Stomach (tissue), 4 donors: ENCODE measurements at regions not wholly inside any gene's neighbourhood (a gene's known extent, or its start where the extent isn't known, plus 50 kb on each side); places are given as distances from the start of the nearest gene placed in this dataset.

Source experiments
- EP300 ChIP-seq: sonication (generic); formaldehyde crosslinking; IDR thresholded peaks from one replicate; pipeline ENCODE4 v1.6.1; 2017; ENCODE audit warnings: antibody characterized with exemption
- POLR2AphosphoS5 ChIP-seq, 3 donors: sonication (generic); formaldehyde crosslinking; IDR thresholded peaks; one replicate each; pipeline ENCODE4 v1.6.1; 2016; ENCODE audit warnings: antibody characterized with exemption in 3 of 3
- TF ChIP-seq, protein P1 (sequence below), 7 experiments: fragments of 450-650 bp in 4 of 7; fragments of 200-600 bp in 3 of 7; sonication (generic) in 3 of 7; IDR thresholded peaks; one replicate each; pipeline ENCODE4 v1.5.1; 2016 to 2019; ENCODE audit warnings: antibody characterized with exemption in 7 of 7, control low read depth in 2 of 7, mild to moderate bottlenecking in 1 of 7

DNA sequence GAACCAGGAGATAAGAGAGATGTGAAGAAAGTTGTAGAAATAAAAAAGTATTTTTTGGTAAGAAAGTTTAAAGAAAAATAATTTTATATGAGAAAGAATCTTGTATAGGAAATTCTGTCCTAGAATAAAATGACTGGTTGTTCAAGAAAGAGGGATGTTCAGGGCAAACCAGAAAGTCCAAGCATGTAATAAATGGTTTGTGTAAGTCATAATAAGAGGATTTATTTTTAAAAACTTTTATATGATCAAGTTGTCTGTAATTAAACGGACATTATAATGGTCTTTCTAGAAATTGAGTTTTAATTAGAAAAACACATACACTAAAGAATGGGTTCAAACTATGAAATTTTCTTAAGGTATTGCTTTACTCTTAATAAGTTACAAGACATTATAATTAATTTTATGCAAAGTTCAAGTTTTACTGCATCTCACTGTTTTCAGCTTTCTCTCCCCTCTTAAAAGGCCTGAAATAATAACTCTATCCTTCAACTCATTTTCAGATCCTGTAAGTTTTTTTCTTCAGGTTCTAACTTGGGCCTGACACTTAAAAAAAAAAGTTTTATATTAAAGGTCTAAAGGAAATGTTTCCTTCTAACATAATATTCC lies 56.1 kb upstream of the ZNF300 start:
- TF ChIP-seq, protein P1, sequence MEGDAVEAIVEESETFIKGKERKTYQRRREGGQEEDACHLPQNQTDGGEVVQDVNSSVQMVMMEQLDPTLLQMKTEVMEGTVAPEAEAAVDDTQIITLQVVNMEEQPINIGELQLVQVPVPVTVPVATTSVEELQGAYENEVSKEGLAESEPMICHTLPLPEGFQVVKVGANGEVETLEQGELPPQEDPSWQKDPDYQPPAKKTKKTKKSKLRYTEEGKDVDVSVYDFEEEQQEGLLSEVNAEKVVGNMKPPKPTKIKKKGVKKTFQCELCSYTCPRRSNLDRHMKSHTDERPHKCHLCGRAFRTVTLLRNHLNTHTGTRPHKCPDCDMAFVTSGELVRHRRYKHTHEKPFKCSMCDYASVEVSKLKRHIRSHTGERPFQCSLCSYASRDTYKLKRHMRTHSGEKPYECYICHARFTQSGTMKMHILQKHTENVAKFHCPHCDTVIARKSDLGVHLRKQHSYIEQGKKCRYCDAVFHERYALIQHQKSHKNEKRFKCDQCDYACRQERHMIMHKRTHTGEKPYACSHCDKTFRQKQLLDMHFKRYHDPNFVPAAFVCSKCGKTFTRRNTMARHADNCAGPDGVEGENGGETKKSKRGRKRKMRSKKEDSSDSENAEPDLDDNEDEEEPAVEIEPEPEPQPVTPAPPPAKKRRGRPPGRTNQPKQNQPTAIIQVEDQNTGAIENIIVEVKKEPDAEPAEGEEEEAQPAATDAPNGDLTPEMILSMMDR (IDR thresholded peaks at IDR 0.05): no peak
- TF ChIP-seq POLR2AphosphoS5 (IDR thresholded peaks at IDR 0.05) (no peak), EP300 (no peak)
